Stomach smooth muscle (tissue), 2 donors: ENCODE measurements at regions not wholly inside any gene's neighbourhood (a gene's known extent, or its start where the extent isn't known, plus 50 kb on each side); places are given as distances from the start of the nearest gene placed in this dataset.
A peak's percentile ranks its signal among the peaks of the same experiment; 100 is the strongest.

Source experiments
- H3K27ac ChIP-seq: one replicate; pipeline ENCODE4 v1.7.0; 2013; ENCODE audit warnings: mild to moderate bottlenecking, low read length, inconsistent platforms
- H3K27me3 ChIP-seq, 2 donors: one replicate each; pipeline ENCODE4 v1.7.0; 2013; ENCODE audit warnings: low read length in 2 of 2; ENCODE audit not compliant: insufficient read depth in 2 of 2, control insufficient read depth in 1 of 2
- H3K36me3 ChIP-seq, 2 donors: one replicate each; pipeline ENCODE4 v1.7.0; 2013; ENCODE audit warnings: low read length in 2 of 2; ENCODE audit not compliant: control insufficient read depth in 2 of 2, insufficient read depth in 2 of 2
- H3K4me1 ChIP-seq: one replicate; pipeline ENCODE4 v1.7.0; 2013; ENCODE audit warnings: low read length; ENCODE audit not compliant: control insufficient read depth, insufficient read depth
- H3K4me3 ChIP-seq, 2 donors: one replicate each; pipeline ENCODE4 v1.7.0; 2013; ENCODE audit warnings: low read length in 2 of 2
- H3K9ac ChIP-seq, 2 donors: one replicate each; pipeline ENCODE4 v1.7.0; 2013; ENCODE audit warnings: low read length in 2 of 2, mild to moderate bottlenecking in 1 of 2
- H3K9me3 ChIP-seq, 2 donors: one replicate each; pipeline ENCODE4 v1.7.0; 2013; ENCODE audit warnings: low read length in 2 of 2; ENCODE audit not compliant: control insufficient read depth in 2 of 2
- donor health status: healthy.
- donor health status: Pancreatic carcinoma.

DNA sequence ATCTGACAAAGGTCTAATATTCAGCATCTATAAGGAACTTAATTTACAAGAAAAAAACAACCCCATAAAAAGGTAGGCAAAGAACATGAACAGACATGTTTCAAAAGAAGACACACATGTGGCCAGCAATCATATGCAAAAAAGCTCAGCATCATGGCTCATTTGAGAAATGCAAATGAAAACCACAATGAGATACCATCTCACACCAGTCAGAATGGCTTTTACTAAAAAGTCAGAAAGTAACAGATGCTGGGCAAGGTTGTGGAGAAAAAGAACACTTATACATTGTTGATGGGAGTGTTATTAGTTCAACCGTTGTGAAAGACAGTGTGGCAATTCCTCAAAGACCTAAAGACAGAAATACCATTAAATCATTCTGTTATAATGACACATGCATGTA is 289.9 kb upstream of the MMS22L start:
- Histone ChIP-seq H3K27ac (no peak overlapping the region), H3K27me3 (no peaks in the 10 kb centered on the region), H3K36me3 (no peaks in the 10 kb centered on the region), H3K9ac (no peak overlapping the region), H3K9me3 (no peaks in the 10 kb centered on the region), H3K4me1 (no peaks in the 10 kb centered on the region), H3K4me3 (no peak overlapping the region)

DNA sequence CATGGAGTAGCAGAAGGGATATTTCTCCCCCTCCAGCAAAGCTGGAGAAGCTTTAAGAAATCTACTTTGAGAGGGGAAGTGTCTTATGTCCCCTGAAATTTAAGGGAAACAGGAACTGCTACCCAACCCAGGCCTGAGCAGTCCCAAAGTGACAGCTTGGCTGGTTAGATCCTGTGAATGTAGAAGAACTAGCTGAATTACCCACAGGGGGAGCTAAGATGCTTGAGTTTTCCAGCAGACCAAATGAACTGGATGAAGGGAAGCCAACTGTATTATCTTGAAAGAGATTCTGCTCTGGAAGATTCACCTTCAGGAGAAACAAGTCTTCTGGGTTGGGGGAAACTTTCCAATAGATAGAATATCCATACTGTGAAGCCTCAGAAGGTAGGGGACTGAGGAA is 303.3 kb upstream of the MMS22L start:
- no peak overlapping the region for H3K27ac ChIP-seq
- H3K4me3 ChIP-seq = no peak overlapping the region
- no peak overlapping the region for H3K9ac ChIP-seq
- H3K9me3 ChIP-seq = no peaks in the 10 kb centered on the region
- H3K27me3 ChIP-seq = no peaks in the 10 kb centered on the region
- no peaks in the 10 kb centered on the region for H3K36me3 ChIP-seq
- no peaks in the 10 kb centered on the region for H3K4me1 ChIP-seq

DNA sequence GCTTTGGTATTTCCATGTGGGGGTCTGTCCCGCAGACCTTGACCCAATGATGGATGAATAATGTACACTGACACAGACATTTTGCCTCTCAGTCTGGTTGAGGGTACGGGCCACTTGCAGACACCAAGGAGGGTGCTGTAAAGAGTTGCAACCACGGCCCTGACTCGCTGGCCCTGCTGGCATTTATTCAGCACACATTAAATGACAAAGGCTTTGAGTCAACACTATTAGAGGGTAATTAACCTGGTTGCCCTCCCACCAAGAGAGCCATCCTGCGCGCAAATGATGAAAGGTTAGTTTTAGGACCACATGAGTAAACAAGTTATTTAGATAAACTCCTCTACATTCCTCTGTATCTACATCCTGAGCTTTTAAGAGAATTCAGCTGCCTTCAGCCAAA is 308.9 kb upstream of the MMS22L start:
- Histone ChIP-seq H3K27me3 (no peaks in the 10 kb centered on the region), H3K4me1 (no peaks in the 10 kb centered on the region), H3K27ac (no peak overlapping the region), H3K36me3 (no peaks in the 10 kb centered on the region), H3K9ac (no peak overlapping the region), H3K9me3 (no peaks in the 10 kb centered on the region), H3K4me3 (no peak overlapping the region)

DNA sequence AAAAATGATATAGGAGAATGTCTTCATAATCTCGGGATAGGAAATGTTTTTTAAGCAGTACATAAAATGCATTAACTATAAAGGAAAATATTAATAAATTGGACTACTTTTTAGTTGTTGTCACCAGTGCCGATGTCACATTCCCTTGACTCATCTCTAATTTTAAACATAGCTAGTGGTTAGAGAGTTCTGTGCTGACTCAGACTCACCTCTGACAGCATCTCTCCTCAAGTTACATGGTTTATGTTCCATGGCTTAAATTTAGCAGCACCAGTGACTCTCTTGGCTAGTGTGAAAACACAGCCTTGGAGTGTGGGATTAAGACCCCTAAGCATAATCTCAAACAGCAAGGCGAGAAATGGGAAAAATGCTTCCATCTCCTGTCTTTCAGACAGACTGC is 311.8 kb upstream of the MMS22L start:
- no peak overlapping the region for H3K27ac ChIP-seq

DNA sequence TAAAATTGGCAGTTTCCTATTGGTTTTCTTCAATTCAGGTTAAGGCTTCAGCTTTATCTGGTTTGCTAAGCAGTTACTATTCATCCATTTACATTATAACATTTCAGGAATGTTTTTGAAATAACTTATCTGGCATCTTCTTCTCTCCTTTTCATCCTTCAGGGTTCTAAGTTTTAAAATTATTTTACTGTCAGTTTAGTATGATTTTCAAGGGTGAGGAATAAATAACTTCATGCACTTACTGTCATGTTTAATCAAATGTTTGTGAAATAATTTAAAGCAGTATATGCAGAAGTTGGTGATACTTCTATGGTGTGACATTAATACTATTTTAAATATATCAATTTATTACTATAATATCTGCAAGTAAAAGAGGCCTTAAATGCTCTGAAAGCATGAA is 338.1 kb upstream of the MMS22L start:
- Histone ChIP-seq H3K4me3 (no peak overlapping the region), H3K9ac (no peak overlapping the region), H3K4me1 (no peaks in the 10 kb centered on the region), H3K9me3 (no peaks in the 10 kb centered on the region), H3K27me3 (no peaks in the 10 kb centered on the region), H3K36me3 (no peaks in the 10 kb centered on the region), H3K27ac (no peak overlapping the region)

More for the DNA sequence above, 311.8 kb upstream of the MMS22L start:
- H3K4me3 ChIP-seq = no peak overlapping the region
- no peaks in the 10 kb centered on the region for H3K9me3 ChIP-seq
- H3K36me3 ChIP-seq = no peaks in the 10 kb centered on the region
- no peaks in the 10 kb centered on the region for H3K4me1 ChIP-seq
- no peak overlapping the region for H3K9ac ChIP-seq
- H3K27me3 ChIP-seq = no peaks in the 10 kb centered on the region

DNA sequence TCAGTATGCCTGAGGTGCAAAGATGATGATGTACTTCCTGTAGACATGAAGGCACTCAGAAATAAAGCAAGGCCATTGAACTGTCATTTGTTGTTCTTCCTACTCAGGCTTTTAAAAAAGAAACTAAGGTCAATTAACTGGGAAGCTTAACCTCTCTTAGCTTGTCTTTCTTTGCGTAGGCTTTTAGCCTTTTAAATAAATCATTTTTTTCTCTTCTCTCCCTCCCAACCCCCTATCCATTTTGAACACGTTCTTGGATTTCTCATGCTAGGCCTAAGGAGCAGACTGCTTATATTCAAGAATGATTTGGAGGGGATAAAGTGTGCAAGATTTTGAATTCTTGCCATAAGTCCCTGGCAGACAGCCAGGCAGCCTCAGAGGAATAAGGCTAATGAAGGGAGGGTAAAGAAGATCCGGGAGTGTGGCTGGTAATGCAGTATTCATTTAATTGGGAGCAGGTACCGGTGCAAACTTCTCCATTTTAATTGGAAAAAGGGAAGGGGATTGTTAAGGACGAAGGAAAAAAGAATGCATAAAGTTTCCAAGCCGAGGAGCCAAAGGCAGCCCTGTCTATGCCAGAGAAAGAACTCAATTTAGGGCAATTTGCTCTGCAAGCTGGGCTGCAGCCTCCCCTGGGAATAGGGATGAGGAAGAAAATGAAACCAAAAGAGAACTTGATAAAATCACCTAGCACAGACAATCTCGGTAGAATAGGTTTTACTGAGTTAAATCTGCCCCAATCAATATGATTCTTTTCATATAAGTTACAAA is 343.8 kb upstream of the MMS22L start:
- Histone ChIP-seq H3K27me3 (no peaks in the 10 kb centered on the region), H3K36me3 (no peaks in the 10 kb centered on the region), H3K27ac (no peak overlapping the region), H3K9me3 (no peaks in the 10 kb centered on the region), H3K9ac (no peak overlapping the region), H3K4me1 (no peaks in the 10 kb centered on the region), H3K4me3 (peak overlapping the region; percentile 34 to 57)

DNA sequence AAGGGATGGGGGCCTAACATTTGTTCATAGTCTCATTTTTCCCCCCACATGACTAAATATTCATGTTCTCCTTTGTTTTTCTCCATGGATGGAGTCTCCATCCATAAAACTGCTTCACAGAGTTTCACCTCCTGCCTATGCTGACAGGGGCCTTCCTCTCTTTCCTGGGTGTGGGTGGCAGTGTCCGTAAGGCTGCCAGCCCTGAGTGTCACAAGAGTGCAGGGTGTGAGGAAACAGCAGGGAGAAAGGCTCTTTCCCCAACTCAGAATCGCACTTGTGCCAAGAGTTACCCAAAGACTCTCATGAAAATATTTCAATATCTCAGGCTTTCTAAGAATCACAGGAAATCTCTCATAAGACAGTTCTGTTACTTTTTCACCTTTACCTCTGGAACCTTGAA is 346.2 kb upstream of the MMS22L start:
- no peak overlapping the region for H3K4me3 ChIP-seq
- H3K27me3 ChIP-seq = no peaks in the 10 kb centered on the region
- no peak overlapping the region for H3K27ac ChIP-seq
- H3K9me3 ChIP-seq = no peaks in the 10 kb centered on the region
- no peaks in the 10 kb centered on the region for H3K4me1 ChIP-seq
- H3K36me3 ChIP-seq = no peaks in the 10 kb centered on the region
- no peak overlapping the region for H3K9ac ChIP-seq

DNA sequence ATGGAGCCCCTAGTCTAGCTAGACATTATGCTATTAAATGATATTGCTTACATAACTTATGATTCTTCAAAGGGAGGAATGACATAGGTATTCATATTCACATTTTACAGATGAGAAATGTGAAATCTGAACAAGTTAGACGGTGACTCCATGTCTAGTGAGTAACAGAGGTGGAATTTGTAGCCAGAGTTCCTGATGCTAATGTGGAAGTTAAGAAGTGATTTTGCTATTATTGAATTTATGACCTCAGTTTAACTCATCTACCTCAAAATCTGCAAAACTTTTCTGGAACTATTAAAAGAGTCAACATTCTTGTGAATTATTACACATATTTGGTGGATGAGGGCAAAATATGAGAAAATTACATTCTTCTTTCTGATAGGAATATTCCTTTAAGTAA is 347.6 kb upstream of the MMS22L start:
- Histone ChIP-seq H3K27ac (no peak overlapping the region), H3K9ac (no peak overlapping the region), H3K9me3 (no peaks in the 10 kb centered on the region), H3K27me3 (no peaks in the 10 kb centered on the region), H3K4me1 (no peaks in the 10 kb centered on the region), H3K36me3 (no peaks in the 10 kb centered on the region), H3K4me3 (no peak overlapping the region)

DNA sequence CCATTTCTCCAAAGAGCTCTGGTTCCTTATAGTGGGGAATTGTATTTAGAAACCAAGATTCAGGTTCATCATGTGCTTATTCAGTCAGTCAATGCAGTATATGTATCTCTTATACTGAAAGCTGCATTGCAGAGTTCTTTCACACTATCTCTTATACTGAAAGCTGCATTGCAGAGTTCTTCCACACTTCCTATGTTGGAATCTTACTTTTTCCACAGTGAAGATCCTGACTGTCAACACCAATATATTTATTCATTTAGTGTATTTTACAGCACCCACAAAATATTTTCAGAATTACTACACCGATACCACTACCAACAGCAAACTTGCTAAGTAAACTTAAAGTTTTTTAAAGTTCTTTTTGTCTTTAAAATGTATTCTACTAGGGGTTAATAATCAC is 349.3 kb upstream of the MMS22L start:
- Histone ChIP-seq H3K4me1 (no peaks in the 10 kb centered on the region), H3K9ac (no peak overlapping the region), H3K27ac (no peak overlapping the region), H3K27me3 (no peaks in the 10 kb centered on the region), H3K36me3 (no peaks in the 10 kb centered on the region), H3K4me3 (no peak overlapping the region), H3K9me3 (no peaks in the 10 kb centered on the region)

DNA sequence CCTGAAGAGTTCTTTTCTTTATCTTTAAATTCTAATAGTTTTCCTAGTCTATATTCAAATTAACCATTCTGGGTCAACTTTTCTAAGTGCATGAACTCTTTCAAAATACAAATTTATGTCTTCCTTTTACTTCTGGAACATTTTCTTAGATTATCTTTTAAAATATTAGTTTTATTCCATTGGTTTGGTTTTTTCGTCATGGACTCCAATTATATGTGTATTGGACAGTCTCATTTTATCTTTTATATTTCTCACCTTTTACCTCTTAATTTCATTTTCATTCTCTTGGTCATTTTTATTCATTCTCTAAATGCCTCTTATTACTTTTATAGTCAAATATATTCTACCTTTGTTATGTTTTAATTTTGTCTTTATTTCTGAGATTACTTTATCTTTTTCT is 356.7 kb upstream of the MMS22L start:
- no peak overlapping the region for H3K27ac ChIP-seq
- no peaks in the 10 kb centered on the region for H3K36me3 ChIP-seq
- H3K4me3 ChIP-seq = no peak overlapping the region
- no peaks in the 10 kb centered on the region for H3K4me1 ChIP-seq
- no peak overlapping the region for H3K9ac ChIP-seq
- H3K27me3 ChIP-seq = no peaks in the 10 kb centered on the region
- H3K9me3 ChIP-seq = no peaks in the 10 kb centered on the region

DNA sequence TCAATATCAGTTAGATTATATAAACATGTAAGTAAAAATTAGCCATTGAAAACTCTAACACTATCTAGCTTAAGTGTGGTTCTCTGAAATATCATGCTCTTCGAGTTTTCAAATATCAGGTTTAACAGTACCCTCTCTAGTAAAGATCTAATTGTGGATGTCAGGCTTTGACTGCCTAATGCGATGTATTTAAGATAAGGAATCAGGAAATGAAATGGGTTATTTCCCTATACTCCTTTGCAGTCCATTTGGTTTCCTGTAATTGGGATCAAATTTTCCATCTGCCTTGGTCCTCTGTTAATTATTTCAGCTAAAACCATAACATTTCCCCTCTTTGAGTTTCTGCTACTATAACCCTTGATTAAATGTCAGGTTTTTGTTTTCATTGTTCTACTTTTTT is 361.3 kb upstream of the MMS22L start:
- no peak overlapping the region for H3K9ac ChIP-seq
- no peak overlapping the region for H3K4me3 ChIP-seq

More for the DNA sequence above, 361.3 kb upstream of the MMS22L start:
- H3K36me3 ChIP-seq = no peaks in the 10 kb centered on the region
- no peaks in the 10 kb centered on the region for H3K4me1 ChIP-seq
- no peaks in the 10 kb centered on the region for H3K9me3 ChIP-seq
- H3K27ac ChIP-seq = no peak overlapping the region
- no peaks in the 10 kb centered on the region for H3K27me3 ChIP-seq
